ENCODE measurements at regions not wholly inside any gene's neighbourhood (a gene's known extent, or its start where the extent isn't known, plus 50 kb on each side); places are given as distances from the start of the nearest gene placed in this dataset.

GRCh38 chr12:23217158-23217557, 592.2 kb downstream of the ETNK1 start:
- Histone ChIP-seq H3K4me1 (ENCODE audit: control insufficient read depth, insufficient read depth, low read length) (no peaks in the 10 kb centered on the region), H3K9me3 (replicated peaks; ENCODE audit: control insufficient read depth, insufficient read depth, low read length) (no peaks in the 10 kb centered on the region; the same call in 2 of the 3 replicates), H3K27ac (ENCODE audit: control insufficient read depth, insufficient read depth) (no peak overlapping the region), H3K27me3 (replicated peaks in 1 of 2; ENCODE audit: control insufficient read depth in 2 of 2, insufficient read depth in 2 of 2, low read length in 1 of 2) (no peaks in the 10 kb centered on the region), H3K9ac (ENCODE audit: control insufficient read depth, insufficient read depth, low read length) (no peak overlapping the region), H2AFZ (ENCODE audit: control insufficient read depth, low read depth, low read length) (no peak overlapping the region), H3K36me3 (ENCODE audit: control insufficient read depth in 2 of 2, insufficient read depth in 2 of 2, low read length in 1 of 2) (no peaks in the 10 kb centered on the region), H3K4me3 (no peak overlapping the region), H4K20me1 (ENCODE audit: control insufficient read depth, insufficient read depth) (no peaks in the 10 kb centered on the region), H3K79me2 (ENCODE audit: control insufficient read depth, insufficient read depth, low read length) (no peaks in the 10 kb centered on the region), H3K4me2 (ENCODE audit: control insufficient read depth, insufficient read depth) (no peak overlapping the region)
- TF ChIP-seq NR2C2 (IDR thresholded peaks at IDR 0.05; ENCODE audit: borderline replicate concordance, control insufficient read depth, insufficient read length, low read depth) (no peak), BHLHE40 (IDR thresholded peaks at IDR 0.05; ENCODE audit: borderline replicate concordance in 1 of 2, low read depth in 2 of 2, low read length in 1 of 2) (no peak), DPF2 (IDR thresholded peaks at IDR 0.05) (no peak), ZBED1 (IDR thresholded peaks at IDR 0.05; ENCODE audit: borderline replicate concordance) (no peak), MYC (IDR thresholded peaks at IDR 0.05; ENCODE audit: insufficient read depth, insufficient read length, insufficient replicate concordance, low read length, severe bottlenecking) (no peak), RAD21 (IDR thresholded peaks at IDR 0.05; ENCODE audit: insufficient read depth, low read depth, low read length) (0 out of 2 replicates have a peak, but pooled peaks have one; percentile 4), HDAC6 (IDR thresholded peaks at IDR 0.05; ENCODE audit: unreplicated experiment) (no peak), RB1 (IDR thresholded peaks at IDR 0.05; ENCODE audit: borderline replicate concordance) (no peak), SRF (IDR thresholded peaks at IDR 0.05; ENCODE audit: low read depth in 2 of 2, low read length in 2 of 2) (no peak), CTCF (IDR thresholded peaks at IDR 0.05 in 2 of 3, conservative IDR thresholded peaks at IDR 0.05 in 1 of 3; ENCODE audit: control insufficient read depth in 2 of 3, extremely low read depth in 1 of 3, insufficient read depth in 1 of 3, low read depth in 3 of 3, low read length in 3 of 3) (0 out of 6 replicates have a peak, but pooled peaks of 1 of the 3 experiments have one; percentile 9)
- TF ChIP-seq, protein P1, sequence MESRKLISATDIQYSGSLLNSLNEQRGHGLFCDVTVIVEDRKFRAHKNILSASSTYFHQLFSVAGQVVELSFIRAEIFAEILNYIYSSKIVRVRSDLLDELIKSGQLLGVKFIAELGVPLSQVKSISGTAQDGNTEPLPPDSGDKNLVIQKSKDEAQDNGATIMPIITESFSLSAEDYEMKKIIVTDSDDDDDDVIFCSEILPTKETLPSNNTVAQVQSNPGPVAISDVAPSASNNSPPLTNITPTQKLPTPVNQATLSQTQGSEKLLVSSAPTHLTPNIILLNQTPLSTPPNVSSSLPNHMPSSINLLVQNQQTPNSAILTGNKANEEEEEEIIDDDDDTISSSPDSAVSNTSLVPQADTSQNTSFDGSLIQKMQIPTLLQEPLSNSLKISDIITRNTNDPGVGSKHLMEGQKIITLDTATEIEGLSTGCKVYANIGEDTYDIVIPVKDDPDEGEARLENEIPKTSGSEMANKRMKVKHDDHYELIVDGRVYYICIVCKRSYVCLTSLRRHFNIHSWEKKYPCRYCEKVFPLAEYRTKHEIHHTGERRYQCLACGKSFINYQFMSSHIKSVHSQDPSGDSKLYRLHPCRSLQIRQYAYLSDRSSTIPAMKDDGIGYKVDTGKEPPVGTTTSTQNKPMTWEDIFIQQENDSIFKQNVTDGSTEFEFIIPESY (IDR thresholded peaks at IDR 0.05): no peak
- ChIA-PET POLR2A (no interaction called here), RAD21 (ENCODE audit: unreplicated experiment) (no interaction called here), CTCF (no interaction called here), SMC1A (ENCODE audit: uncharacterized antibody, unreplicated experiment) (no interaction called here)
- in situ Hi-C loops (cut with MboI) (no loop called here), intact Hi-C loops (cut with micrococcal nuclease; ENCODE audit: unreplicated experiment) (no loop called here)
- ATAC-seq: no peak
- DNase-seq (ENCODE audit: low read depth, low spot score): no peak
- FAIRE-seq: no peak
- no TSS peak for BruUV-seq (replicated peaks)
